ENCODE measurements at regions not wholly inside any gene's neighbourhood (a gene's known extent, or its start where the extent isn't known, plus 50 kb on each side); places are given as distances from the start of the nearest gene placed in this dataset.

- DNase-seq (ENCODE audit: low read depth in 2 of 3, low spot score in 2 of 3), result no peak
Measured at GRCh38 chr13:74620308-74620707, 486.1 kb upstream of the KLF12 start.

DNA sequence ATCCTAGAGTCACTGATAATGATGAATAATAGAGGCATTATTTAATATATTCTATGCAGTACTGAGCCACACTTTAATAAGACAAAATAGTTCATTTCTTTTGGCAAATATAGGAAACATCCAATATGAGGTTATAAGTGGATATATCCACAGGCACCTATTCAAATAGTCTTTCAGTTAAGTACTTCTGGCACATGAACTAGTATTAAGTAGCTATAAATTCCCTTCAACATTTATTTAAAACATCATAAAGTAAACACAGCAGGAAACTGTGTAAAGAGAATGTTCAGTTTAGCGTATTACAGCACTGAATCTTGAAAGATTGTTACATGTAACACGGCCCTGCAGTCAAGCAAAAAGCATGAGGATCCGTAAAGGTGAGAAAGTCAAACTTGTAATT lies 463.3 kb upstream of the KLF12 start:
- DNase-seq (ENCODE audit: low read depth in 2 of 3, low spot score in 2 of 3), result no peak

DNA sequence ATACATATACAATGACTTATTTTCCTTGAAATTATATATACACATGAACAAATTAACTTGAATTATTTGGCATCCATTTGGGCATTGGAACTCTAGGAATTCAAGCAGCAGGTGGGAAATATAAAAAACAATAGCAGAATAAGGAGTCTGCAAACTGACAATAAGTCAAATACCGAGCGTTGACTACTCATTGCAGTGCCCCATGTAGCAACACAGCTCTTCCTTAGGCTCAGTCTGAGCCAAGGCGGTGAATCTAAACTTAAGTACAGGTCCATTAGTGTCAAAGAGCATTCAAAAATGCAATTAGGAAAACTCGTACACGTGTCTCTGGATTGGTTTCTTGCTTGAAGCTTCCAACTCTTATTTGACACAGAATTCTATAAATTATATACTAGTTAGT lies 462.5 kb upstream of the KLF12 start:
- no peak for DNase-seq (ENCODE audit: low read depth in 2 of 3, low spot score in 2 of 3)

GRCh38 chr13:74593688-74594087 lies 459.5 kb upstream of the KLF12 start:
- no peak for DNase-seq (ENCODE audit: low read depth in 2 of 3, low spot score in 2 of 3)

DNA sequence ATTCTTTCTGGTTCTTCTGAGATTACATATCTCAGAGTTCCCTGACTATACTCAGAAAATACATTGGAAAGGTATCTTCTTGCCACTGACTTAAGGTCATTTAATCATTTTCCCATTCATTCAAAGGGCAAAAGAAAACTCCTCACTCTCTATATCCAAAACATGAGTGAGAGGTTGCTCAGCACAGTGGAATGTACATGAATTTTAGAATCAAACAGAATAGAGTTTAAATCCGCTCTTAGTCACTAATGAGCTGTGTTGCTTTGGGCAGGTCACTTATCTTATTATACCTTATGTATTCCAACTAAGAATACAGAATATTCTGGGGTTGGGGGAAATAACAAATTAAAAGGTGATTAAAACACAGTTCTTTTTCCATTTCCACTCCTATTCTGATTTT lies 452.6 kb upstream of the KLF12 start:
- DNase-seq (ENCODE audit: low read depth in 2 of 3, low spot score in 2 of 3), result no peak

- no peak for DNase-seq (ENCODE audit: low read depth in 2 of 3, low spot score in 2 of 3)
Measured at GRCh38 chr13:74576420-74576819, 442.2 kb upstream of the KLF12 start.

- peak in 2 of 3 experiments; percentile 25 to 26 for DNase-seq (ENCODE audit: low read depth in 2 of 3, low spot score in 2 of 3)
Measured at GRCh38 chr13:74575729-74576125, 441.5 kb upstream of the KLF12 start.

DNA sequence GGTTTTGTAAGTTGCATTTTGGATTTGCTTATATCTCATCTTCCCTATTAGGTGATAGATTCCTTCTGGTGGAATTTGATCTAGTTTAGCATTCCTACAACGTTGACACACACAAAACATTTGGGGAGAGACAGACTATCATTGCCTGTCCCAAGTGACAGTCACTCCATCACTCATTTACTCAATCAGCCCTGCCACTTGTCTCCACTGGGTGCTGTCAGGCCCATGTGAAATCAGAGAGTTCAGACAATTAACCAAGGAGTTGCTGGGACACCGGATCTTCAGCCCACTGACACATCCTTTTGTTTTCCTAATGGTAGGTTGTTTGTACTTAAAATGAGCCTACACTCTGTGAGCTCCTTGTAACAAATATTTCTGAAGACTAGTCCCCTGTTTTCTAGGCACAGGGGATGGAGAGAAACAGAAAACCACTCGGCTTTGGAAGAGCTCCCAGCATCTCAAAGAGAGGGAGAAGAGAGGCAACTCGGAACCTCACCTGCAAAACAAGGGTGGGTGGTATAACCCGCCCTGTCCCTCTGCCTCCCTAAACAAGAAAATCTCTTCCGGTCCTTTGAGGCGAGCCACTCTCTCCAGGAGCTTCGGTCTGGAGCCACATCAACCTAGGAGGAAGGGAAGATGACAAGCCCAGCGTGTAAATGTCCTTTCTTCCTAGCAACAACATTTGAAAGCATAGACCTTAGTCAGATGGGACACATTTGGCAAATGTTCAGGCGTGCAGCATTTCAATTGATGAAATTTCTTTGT lies 440.9 kb upstream of the KLF12 start:
- DNase-seq (ENCODE audit: low read depth in 2 of 3, low spot score in 2 of 3), result no peak

DNA sequence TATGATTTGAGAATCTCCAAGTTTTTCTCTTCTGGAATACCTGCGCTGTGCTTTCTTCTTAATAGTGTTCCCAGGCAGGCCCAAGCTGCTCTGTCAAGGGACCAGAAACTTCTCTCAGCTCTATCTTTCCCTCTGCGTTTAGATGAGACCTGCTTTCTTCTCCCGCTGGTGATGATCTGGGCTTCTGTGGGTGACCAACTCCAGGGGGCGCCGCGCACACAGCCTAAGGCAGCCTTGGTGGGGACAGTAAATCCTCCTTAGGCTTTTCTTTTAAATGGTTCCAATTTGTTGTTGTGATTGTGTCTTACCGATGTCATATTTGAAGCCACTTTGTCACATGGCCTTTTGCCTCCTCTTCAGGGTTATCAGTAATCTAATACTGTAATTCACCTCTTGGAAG lies 439.4 kb upstream of the KLF12 start:
- no peak for DNase-seq (ENCODE audit: low read depth in 2 of 3, low spot score in 2 of 3)

DNA sequence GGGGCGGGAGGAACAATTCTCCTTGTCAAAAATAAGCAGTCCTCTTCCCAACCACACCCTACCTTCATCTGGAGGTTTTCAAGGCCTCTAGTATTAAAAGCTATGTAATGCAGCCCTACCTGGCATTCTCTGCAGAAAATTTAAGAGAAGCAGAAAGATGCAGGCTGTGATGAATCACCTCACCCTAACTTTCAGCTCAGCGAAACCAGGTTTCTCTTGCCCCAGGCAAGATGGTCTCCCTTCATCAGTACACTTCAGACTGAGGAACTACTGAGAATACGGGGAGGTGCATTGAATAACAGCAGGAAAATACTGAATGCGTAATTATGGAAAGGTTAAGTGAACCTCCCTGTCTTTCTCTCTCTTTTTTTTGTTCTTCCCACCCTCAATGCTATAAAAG lies 437.6 kb upstream of the KLF12 start:
- no peak for DNase-seq (ENCODE audit: low read depth in 2 of 3, low spot score in 2 of 3)

- no peak for DNase-seq (ENCODE audit: low read depth in 2 of 3, low spot score in 2 of 3)
Measured at GRCh38 chr13:74570834-74571233, 436.6 kb upstream of the KLF12 start.

DNA sequence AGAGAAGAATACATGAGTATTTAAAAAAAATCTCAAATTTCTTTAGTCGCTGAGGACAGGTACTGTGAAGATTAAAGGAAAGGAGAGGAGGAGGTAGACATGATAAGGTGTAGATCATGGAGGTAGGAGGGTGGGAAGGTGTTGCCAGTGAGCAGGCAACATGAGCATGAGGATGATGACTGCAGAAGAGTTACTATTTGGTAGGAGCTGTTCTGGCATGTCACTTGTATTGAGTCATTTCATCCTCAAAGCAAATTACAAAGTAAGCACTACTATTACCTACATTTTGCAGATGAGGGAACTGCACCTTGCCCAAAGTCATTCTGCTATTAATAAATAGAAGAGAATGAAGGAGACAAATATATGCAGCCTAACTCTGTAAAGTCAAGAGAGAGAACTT lies 435.8 kb upstream of the KLF12 start:
- DNase-seq (ENCODE audit: low read depth in 2 of 3, low spot score in 2 of 3), result no peak

DNA sequence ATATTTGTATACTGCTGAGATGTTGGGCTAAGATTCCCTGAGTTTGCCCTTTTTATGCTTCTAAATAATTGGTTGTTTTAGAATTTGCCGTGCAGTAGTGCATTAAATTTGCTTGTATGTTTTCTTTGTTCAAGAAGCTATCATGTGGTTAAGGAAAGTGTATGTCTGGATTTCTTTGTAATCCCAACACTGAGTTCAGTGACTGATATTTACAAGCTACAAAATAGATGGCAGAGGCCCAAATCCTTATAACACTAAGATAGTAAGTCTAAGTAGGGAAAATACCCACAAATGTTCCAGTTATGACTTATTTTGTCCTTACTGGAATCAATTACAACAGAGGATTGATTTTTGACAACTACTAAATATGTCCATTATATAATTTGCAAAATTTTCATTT lies 435.0 kb upstream of the KLF12 start:
- DNase-seq (ENCODE audit: low read depth in 2 of 3, low spot score in 2 of 3), result no peak

DNA sequence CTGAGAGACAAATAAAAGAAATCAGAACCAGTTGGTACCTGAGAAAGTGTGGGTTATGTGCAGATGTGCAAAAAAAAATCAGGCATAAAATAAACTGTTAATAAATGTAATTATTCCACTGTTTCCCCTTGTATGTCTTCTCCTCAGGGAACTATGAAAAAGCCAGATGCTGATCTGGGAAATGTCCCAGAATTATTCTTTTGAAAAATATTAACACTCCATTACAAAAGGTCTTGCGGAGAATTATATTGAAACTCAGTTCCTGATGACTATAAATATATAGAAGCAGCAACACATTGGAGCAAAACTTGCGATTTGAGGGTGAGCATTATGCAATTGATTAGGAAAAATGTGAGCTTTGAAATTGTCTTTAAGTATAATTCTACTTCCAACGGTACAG lies 433.3 kb upstream of the KLF12 start:
- DNase-seq (ENCODE audit: low read depth in 2 of 3, low spot score in 2 of 3), result no peak

GRCh38 chr13:74562381-74562780 lies 428.2 kb upstream of the KLF12 start:
- no peak for DNase-seq (ENCODE audit: low read depth in 2 of 3, low spot score in 2 of 3)

GRCh38 chr13:74561155-74561554 lies 427.0 kb upstream of the KLF12 start:
- DNase-seq (ENCODE audit: low read depth in 2 of 3, low spot score in 2 of 3), result no peak

- DNase-seq (ENCODE audit: low read depth in 2 of 3, low spot score in 2 of 3), result no peak
Measured at GRCh38 chr13:74560325-74560724, 426.1 kb upstream of the KLF12 start.

GRCh38 chr13:74557870-74558269 lies 423.7 kb upstream of the KLF12 start:
- no peak for DNase-seq (ENCODE audit: low read depth in 2 of 3, low spot score in 2 of 3)

DNA sequence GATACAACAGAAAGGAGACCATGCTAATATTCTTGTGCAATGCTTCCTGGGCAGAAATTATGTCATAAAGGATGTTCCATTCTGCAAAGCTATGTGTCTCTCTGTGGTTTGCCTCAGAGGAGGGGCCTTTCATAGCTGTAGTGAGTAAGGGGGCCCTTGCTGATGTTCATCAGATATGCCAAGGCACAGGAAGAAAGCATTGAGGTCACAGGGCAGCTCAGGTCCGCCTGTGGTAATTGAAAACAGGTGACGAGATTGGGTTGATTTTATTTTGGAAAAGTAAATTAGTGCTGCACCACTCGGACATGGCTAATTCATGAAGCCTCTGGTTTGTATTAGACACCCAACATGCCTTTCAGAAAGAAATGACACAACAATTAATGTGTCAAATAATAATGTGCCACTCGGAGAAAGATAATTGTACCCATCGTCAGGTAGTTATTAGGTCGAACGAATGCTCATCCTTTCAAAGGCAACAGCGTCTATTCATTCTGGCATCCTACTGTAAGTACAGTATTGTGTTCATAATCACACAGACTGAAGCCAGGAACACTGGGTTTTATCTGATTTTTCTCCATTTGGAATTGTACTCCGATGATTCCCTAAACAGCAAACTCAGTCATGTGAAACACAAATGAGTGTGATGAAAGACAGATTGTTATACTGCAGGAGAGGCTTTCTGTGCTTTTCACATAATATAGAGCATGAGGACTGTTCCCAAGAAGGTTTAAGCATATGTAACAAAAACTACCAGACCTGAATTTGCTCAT lies 421.6 kb upstream of the KLF12 start:
- no peak for DNase-seq (ENCODE audit: low read depth in 2 of 3, low spot score in 2 of 3)

- DNase-seq (ENCODE audit: low read depth in 2 of 3, low spot score in 2 of 3), result no peak
Measured at GRCh38 chr13:74555276-74555625, 421.0 kb upstream of the KLF12 start.

DNA sequence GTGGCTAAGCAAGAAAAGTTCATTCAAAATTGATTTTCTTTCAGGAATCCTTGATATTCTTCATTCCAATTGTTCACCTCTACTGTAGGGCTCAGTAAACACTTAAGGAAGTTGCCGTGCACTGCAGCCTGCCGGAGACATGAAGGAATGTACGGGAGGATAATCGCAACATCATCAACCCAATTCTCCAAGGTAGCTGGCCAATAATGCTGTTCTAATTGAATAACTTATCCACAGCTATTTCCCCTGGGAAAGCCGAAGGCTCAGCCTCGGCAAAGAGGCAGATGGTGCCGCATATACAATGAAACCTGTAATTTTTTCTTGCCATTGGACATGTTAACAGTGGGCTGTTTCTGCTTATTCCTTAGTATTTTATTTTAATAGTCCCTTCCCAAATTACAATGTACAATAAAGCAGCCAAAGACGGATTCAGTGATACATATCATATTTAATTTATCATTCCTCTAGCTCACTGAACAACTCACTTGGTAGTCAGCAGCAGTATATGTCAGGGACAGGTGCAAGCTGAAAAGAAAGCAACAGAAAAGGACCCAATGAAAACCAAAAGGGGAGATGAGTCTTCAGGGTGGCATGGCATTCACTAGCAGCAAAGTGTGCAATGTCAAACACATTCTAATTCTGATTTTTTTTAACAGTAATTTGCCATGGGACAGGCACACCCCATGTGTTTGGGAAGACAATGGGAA lies 420.5 kb upstream of the KLF12 start:
- DNase-seq (ENCODE audit: low read depth in 2 of 3, low spot score in 2 of 3), result no peak

DNA sequence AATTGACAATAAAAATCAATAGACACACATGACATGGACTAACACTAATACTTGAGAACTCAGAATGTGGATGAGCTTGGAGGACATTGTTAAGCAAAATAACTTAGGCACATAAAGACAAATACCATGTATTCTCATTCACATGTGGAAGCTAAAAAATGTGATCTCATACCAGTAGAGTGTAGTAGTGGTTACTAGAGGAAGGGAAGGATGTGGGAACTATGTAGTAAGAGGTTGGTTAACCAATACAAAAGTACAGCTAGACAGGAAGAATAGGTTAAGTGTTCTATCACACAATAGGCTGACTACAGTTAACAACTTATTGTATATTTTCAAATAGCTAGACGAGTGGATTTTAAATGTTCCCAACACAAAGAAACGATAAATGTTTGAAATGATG lies 415.8 kb upstream of the KLF12 start:
- DNase-seq (ENCODE audit: low read depth in 2 of 3, low spot score in 2 of 3), result no peak

Measured in activated CD8-positive, alpha-beta memory T cell treated with anti-CD3 and anti-CD28 coated beads for 48 hours (primary cell).